ENCODE measurements at regions not wholly inside any gene's neighbourhood (a gene's known extent, or its start where the extent isn't known, plus 50 kb on each side); places are given as distances from the start of the nearest gene placed in this dataset.

DNA sequence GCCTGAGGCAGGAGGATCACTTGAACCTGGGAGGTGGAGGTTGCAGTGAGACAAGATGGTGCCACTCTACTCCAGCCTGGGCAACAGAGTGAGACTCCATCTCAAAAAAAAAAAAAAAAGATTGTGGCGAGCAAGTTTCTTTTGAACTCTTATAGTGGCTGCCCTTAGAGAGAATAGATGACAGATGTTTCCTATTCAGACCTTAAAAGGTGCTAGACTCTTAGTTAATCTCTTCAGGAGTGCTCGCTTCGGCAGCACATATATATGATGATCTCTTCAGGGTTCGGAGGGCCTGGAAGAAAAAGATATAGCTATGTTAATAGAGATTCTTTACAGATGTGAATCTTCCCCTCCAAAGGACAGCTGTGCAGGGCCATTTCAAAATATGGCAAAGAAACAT lies 73.1 kb upstream of the AMN1 start (continued):
- TF ChIP-seq SP2 (IDR thresholded peaks at IDR 0.05; ENCODE audit: low read length) (no peak), SP4 (IDR thresholded peaks at IDR 0.05; ENCODE audit: low read length) (no peak), RBBP5 (IDR thresholded peaks at IDR 0.05; ENCODE audit: borderline replicate concordance, low read depth, low read length) (no peak), KDM4A (IDR thresholded peaks at IDR 0.05; ENCODE audit: low read depth, low read length, severe bottlenecking) (no peak)

Data from H1 (cell line).